ENCODE measurements at regions not wholly inside any gene's neighbourhood (a gene's known extent, or its start where the extent isn't known, plus 50 kb on each side); places are given as distances from the start of the nearest gene placed in this dataset.
"Not testable (repeated sequence)": the region's sequence is repeated elsewhere in the genome, so short reads cannot be mapped to it uniquely, and the experiment has no call there.

GRCh38 chr4:160375772-160376452 is 1273.0 kb downstream of the RAPGEF2 start:
- no peak for DNase-seq (ENCODE audit: low read depth in 4 of 4, low spot score in 1 of 4)

- no peak for DNase-seq (ENCODE audit: low read depth in 4 of 4, low spot score in 1 of 4)
Observed at GRCh38 chr4:160386846-160387245, 1284.0 kb downstream of the RAPGEF2 start.

GRCh38 chr4:160399826-160400225 is 1296.9 kb downstream of the RAPGEF2 start:
- no peak for DNase-seq (ENCODE audit: low read depth in 4 of 4, low spot score in 1 of 4)

- DNase-seq (ENCODE audit: low read depth in 4 of 4, low spot score in 1 of 4): no peak
Observed at GRCh38 chr4:160403081-160403480, 1300.2 kb downstream of the RAPGEF2 start.

GRCh38 chr4:160406263-160406825 is 1303.5 kb downstream of the RAPGEF2 start:
- no peak for DNase-seq (ENCODE audit: low read depth in 4 of 4, low spot score in 1 of 4)

GRCh38 chr4:160414496-160414895 is 1311.6 kb downstream of the RAPGEF2 start:
- no peak for DNase-seq (ENCODE audit: low read depth in 4 of 4, low spot score in 1 of 4)

GRCh38 chr4:160423879-160424451 is 1321.1 kb downstream of the RAPGEF2 start:
- DNase-seq (ENCODE audit: low read depth in 4 of 4, low spot score in 1 of 4): no peak

- no peak for DNase-seq (ENCODE audit: low read depth in 4 of 4, low spot score in 1 of 4)
Observed at GRCh38 chr4:160426233-160426632, 1323.4 kb downstream of the RAPGEF2 start.

GRCh38 chr4:160450876-160451275 is 1348.0 kb downstream of the RAPGEF2 start:
- no peak for DNase-seq (ENCODE audit: low read depth in 4 of 4, low spot score in 1 of 4)

GRCh38 chr4:160481696-160482690 is 1379.1 kb downstream of the RAPGEF2 start:
- DNase-seq (ENCODE audit: low read depth in 4 of 4, low spot score in 1 of 4): not testable (repeated sequence)

GRCh38 chr4:160485071-160485687 is 1382.3 kb downstream of the RAPGEF2 start:
- DNase-seq (ENCODE audit: low read depth in 4 of 4, low spot score in 1 of 4): no peak

GRCh38 chr4:160492181-160492580 is 1389.3 kb downstream of the RAPGEF2 start:
- DNase-seq (ENCODE audit: low read depth in 4 of 4, low spot score in 1 of 4): no peak

- no peak for DNase-seq (ENCODE audit: low read depth in 4 of 4, low spot score in 1 of 4)
Observed at GRCh38 chr4:160493206-160493605, 1390.3 kb downstream of the RAPGEF2 start.

GRCh38 chr4:160495356-160495755 is 1392.5 kb downstream of the RAPGEF2 start:
- no peak for DNase-seq (ENCODE audit: low read depth in 4 of 4, low spot score in 1 of 4)

GRCh38 chr4:160498211-160498610 is 1395.3 kb downstream of the RAPGEF2 start:
- no peak for DNase-seq (ENCODE audit: low read depth in 4 of 4, low spot score in 1 of 4)

- no peak for DNase-seq (ENCODE audit: low read depth in 4 of 4, low spot score in 1 of 4)
Observed at GRCh38 chr4:160505724-160506123, 1402.8 kb downstream of the RAPGEF2 start.

GRCh38 chr4:160510928-160511327 is 1408.0 kb downstream of the RAPGEF2 start:
- DNase-seq (ENCODE audit: low read depth in 4 of 4, low spot score in 1 of 4): no peak

- no peak for DNase-seq (ENCODE audit: low read depth in 4 of 4, low spot score in 1 of 4)
Observed at GRCh38 chr4:160514126-160514525, 1411.2 kb downstream of the RAPGEF2 start.

GRCh38 chr4:160523231-160523630 is 1420.4 kb downstream of the RAPGEF2 start:
- no peak for DNase-seq (ENCODE audit: low read depth in 4 of 4, low spot score in 1 of 4)

GRCh38 chr4:160537681-160538080 is 1434.8 kb downstream of the RAPGEF2 start:
- no peak for DNase-seq (ENCODE audit: low read depth in 4 of 4, low spot score in 1 of 4)

GRCh38 chr4:160546201-160546600 is 1443.3 kb downstream of the RAPGEF2 start:
- DNase-seq (ENCODE audit: low read depth in 4 of 4, low spot score in 1 of 4): no peak
